Stimulated activated CD8-positive, alpha-beta memory T cell treated with anti-CD3 and anti-CD28 coated beads, Interleukin-2, amount 100 ng/mL, for 1 hour (primary cell): ENCODE measurements at regions not wholly inside any gene's neighbourhood (a gene's known extent, or its start where the extent isn't known, plus 50 kb on each side); places are given as distances from the start of the nearest gene placed in this dataset.
"Not testable (repeated sequence)": the region's sequence is repeated elsewhere in the genome, so short reads cannot be mapped to it uniquely, and the experiment has no call there.

ENCODE experiments used
- DNase-seq, 2 donors: peaks; one replicate each; pipeline ENCODE4 v3.0.0-alpha.2; 2020; ENCODE audit warnings: low read depth in 2 of 2

- DNase-seq, result no peak
Measured at GRCh38 chr14:50018201-50018932, 98.0 kb downstream of the VCPKMT start.

- DNase-seq, result no peak
Measured at GRCh38 chr14:50018933-50019210, 97.5 kb downstream of the VCPKMT start.

- no peak for DNase-seq
Measured at GRCh38 chr14:50020184-50020583, 96.2 kb downstream of the VCPKMT start.

GRCh38 chr14:50020799-50021198 is 95.6 kb downstream of the VCPKMT start:
- DNase-seq, result no peak

GRCh38 chr14:50021261-50022031 is 94.9 kb downstream of the VCPKMT start:
- DNase-seq, result no peak

GRCh38 chr14:50022661-50023060 is 93.7 kb downstream of the VCPKMT start:
- DNase-seq, result no peak

- DNase-seq, result no peak
Measured at GRCh38 chr14:50023671-50024490, 92.5 kb downstream of the VCPKMT start.

GRCh38 chr14:50025073-50025472 is 91.3 kb downstream of the VCPKMT start:
- no peak for DNase-seq

GRCh38 chr14:50025776-50026175 is 90.6 kb downstream of the VCPKMT start:
- DNase-seq, result no peak

- no peak for DNase-seq
Measured at GRCh38 chr14:50026396-50026795, 90.0 kb downstream of the VCPKMT start.

- DNase-seq, result no peak
Measured at GRCh38 chr14:50027816-50028215, 88.6 kb downstream of the VCPKMT start.

GRCh38 chr14:50028458-50028857 is 87.9 kb downstream of the VCPKMT start:
- no peak for DNase-seq

- no peak for DNase-seq
Measured at GRCh38 chr14:50030036-50030435, 86.3 kb downstream of the VCPKMT start.

- not testable (repeated sequence) for DNase-seq
Measured at GRCh38 chr14:50030911-50031310, 85.5 kb downstream of the VCPKMT start.

GRCh38 chr14:50031602-50032313 is 84.6 kb downstream of the VCPKMT start:
- DNase-seq, result no peak

- not testable (repeated sequence) for DNase-seq
Measured at GRCh38 chr14:50032462-50033167, 83.8 kb downstream of the VCPKMT start.

- DNase-seq, result no peak
Measured at GRCh38 chr14:50035214-50035613, 81.2 kb downstream of the VCPKMT start.

- DNase-seq, result no peak
Measured at GRCh38 chr14:50036211-50036610, 80.2 kb downstream of the VCPKMT start.

GRCh38 chr14:50036637-50037036 is 79.7 kb downstream of the VCPKMT start:
- no peak for DNase-seq

- DNase-seq, result no peak
Measured at GRCh38 chr14:50037240-50037639, 79.1 kb downstream of the VCPKMT start.

GRCh38 chr14:50037852-50038251 is 78.5 kb downstream of the VCPKMT start:
- no peak for DNase-seq
